ENCODE measurements at regions not wholly inside any gene's neighbourhood (a gene's known extent, or its start where the extent isn't known, plus 50 kb on each side); places are given as distances from the start of the nearest gene placed in this dataset.

DNA sequence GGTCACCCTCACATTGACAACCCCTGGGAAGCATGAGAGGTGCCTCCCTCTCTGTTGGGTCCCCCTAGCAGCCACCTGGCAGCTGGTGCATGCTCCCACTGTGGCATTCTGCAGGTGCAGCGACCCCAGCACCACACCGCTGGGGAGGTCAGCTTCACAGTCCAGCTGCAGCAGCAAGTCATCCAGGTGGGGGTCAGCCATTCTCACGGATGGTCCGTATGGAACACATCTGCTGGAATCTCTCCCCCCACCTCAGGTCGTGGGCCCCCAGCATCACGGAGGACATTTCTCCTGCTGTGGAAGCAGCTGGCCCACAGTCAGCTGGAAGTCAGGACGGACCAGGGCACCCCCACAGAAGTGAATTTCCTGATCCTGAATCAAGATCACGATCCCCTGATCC is 201.3 kb downstream of the COG6 start:
- no peak for TF ChIP-seq POLR2A (IDR thresholded peaks at IDR 0.05)
- TF ChIP-seq, protein P1, sequence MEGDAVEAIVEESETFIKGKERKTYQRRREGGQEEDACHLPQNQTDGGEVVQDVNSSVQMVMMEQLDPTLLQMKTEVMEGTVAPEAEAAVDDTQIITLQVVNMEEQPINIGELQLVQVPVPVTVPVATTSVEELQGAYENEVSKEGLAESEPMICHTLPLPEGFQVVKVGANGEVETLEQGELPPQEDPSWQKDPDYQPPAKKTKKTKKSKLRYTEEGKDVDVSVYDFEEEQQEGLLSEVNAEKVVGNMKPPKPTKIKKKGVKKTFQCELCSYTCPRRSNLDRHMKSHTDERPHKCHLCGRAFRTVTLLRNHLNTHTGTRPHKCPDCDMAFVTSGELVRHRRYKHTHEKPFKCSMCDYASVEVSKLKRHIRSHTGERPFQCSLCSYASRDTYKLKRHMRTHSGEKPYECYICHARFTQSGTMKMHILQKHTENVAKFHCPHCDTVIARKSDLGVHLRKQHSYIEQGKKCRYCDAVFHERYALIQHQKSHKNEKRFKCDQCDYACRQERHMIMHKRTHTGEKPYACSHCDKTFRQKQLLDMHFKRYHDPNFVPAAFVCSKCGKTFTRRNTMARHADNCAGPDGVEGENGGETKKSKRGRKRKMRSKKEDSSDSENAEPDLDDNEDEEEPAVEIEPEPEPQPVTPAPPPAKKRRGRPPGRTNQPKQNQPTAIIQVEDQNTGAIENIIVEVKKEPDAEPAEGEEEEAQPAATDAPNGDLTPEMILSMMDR (IDR thresholded peaks at IDR 0.05) = no peak
